PC-3 (cell line): ENCODE measurements at regions not wholly inside any gene's neighbourhood (a gene's known extent, or its start where the extent isn't known, plus 50 kb on each side); places are given as distances from the start of the nearest gene placed in this dataset.

Experiments
- CTCF ChIP-seq: fragments of 300-600 bp; sonication (generic); conservative IDR thresholded peaks from 2 replicates; pipeline ENCODE4 v1.5.1; 2017; ENCODE audit warnings: antibody characterized with exemption, low read depth, mild to moderate bottlenecking, low read length
- EZH2phosphoT487 ChIP-seq: fragments of 300-600 bp; sonication (generic); IDR thresholded peaks from 2 replicates; pipeline ENCODE4 v1.6.1; 2018; ENCODE audit warnings: mild to moderate bottlenecking, antibody characterized with exemption, low read length, borderline replicate concordance

- TF ChIP-seq EZH2phosphoT487 = no peak
- TF ChIP-seq CTCF = no peak
These were observed 362.7 kb downstream of the CPS1 start for GRCh38 chr2:210919128-210919527.
